CD4-positive, alpha-beta T cell treated with Interleukin-17A for 4 hours (primary cell): ENCODE measurements at regions not wholly inside any gene's neighbourhood (a gene's known extent, or its start where the extent isn't known, plus 50 kb on each side); places are given as distances from the start of the nearest gene placed in this dataset.

ENCODE experiments used
- DNase-seq: peaks from one replicate; pipeline ENCODE4 v3.0.0-alpha.2; 2020; ENCODE audit warnings: mixed read lengths

DNA sequence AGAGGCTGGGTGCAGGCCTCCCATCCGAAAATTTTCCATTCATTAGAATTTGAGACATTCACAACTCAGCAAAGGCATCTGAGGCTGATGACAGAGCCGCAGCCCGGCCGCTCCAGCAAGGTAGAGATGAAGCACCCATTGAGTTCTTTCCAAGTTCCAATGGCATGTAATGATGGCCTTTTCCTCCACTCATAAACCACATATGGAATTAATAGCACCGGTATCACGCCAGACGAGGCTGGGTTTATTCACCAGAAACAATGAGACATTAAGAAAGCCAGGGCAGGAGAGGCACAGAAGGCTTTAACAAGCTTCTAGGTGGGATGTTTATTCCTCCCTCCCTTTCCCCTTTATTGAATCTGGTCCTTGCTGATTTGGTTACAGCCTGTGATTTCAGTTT is 534.4 kb downstream of the MN1 start:
- no peak for DNase-seq

DNA sequence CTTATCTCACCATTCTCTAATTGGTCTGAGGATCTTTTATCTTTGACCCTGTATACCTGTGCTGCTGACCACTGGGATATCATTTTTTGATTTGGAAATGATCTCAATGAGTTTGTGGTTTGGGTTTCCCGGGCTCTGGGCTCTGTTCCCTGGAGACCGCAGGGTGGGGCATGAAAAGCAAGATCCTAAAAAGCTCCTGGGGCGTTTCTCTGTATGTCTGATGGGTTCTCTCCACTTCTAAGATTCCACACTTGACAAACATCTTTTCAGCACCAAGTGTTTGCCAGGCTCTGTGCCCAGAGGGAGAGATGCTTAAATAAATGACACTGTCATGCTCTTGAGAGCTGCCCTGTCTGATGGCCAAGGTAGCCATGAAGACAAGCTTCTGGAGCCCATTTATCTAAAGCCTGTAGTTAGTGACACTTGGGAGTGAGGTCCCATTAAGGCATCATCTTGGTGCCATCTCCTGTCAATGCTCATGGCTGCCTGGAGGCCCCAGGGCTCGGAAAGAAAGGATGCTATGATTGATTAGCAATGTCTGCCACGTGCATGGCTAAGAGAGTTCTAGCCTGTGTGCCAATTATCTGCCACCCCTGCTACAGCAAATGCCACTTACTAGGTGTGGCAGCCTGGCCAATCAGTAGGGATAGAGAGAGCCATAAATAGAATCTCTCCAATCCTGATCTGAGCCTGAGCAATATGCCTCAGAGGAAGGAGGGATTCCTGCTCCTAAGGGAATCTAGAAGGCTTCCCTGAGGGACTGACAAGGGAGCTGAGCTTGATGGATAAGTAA is 531.6 kb downstream of the MN1 start:
- no peak for DNase-seq

DNA sequence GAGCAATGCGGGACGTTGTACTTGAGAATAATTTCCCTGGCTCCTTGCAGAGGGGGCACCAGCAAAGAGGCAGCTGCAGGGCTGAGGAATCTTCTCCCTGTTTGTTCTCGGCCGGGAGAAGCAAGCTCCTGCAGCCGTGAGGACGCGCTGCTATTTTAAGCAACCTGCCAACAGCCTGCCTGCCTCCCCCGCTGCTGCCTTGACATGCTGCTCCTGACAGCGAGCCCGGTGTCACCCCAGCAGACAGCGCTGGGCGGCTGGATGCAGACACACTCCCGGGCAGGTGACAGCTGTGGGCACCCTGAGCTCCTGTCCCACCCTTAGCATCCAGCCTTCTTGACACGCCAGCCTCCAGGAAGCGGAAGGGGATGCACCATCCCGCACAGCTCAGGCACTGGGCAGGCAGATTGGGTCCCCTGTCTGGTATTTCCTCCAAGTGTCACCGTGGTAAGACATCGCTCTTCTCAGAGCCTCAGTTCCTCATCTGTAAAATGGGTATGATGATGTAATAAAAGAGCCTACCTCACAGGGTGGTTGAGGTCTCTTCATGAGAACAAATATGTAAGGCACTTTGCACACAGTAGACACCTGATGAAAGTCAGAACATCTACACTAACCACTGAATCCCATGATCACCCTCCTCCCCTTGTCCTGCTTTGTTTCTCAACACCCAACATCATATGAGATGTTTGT is 530.6 kb downstream of the MN1 start:
- no peak for DNase-seq

GRCh38 chr22:27273436-27273835 is 528.1 kb downstream of the MN1 start:
- DNase-seq = no peak

DNA sequence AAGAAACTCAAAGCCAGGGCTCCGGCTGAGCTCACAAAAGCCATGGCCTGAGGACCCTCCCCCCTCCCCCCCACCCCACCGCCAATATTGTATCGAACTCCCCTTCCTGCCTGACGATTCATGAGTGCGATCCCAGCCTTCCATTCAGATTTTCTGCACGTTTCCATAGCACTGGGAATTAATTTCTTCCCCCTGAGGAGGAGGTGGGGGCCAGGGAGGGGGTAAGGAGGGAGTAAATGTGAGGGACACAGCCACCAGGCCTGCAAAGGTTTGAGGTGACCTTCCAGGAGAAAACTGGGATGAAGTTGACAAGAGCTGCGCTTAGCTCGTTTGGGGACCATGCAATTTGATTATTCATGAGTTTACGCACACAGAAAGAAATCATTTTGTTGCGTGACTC is 527.7 kb downstream of the MN1 start:
- DNase-seq = no peak

DNA sequence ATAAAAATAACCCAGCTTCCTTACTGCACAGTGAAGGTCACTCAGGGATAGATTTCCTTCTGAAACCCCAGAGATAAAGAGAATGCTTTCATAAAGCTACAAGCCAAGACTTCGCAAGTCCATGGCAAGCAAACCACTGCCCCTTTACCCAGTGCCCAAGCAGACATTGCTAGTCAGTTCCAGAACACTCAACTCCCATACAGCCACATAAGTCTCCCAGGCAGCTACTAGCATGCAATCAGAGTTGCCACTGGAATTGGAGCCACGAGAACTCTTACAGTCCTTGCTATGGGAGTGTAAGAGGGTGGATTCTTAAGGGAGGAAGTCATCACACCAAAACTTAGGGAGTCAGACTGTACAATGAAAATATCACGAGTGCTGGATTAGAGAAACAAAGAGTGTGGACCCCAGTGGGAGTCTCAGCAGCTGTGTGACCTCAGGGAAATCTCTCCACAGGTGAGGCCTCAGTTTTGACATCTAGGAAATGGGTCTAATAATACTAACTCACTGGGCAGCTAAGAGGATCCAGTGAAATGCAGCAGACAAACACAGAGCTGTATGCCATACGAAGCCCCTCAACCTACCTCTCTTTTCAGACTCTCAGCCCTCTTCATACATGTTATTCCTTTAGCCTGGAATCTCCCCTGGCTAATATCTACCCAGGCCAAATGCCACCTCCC is 526.6 kb downstream of the MN1 start:
- no peak for DNase-seq

DNA sequence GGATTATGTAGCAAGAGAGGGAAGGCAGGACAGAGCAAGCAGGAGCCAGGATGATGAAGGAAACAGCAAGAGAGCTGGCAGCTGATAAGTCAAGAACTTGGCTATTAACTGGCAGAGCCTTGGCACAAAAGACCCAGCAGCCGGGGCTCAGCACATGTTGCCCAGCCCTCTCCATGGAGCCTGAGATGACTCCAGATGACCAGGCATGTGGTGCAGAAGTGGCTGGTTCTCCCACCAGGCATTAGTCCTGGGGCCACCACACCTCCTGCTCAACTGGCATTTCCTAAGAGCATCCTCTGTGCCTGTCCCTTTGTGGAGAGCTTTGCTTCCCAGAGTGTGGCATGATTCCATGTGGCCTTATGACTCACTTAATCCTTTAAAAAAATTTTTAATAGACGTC is 522.6 kb downstream of the MN1 start:
- DNase-seq = no peak

- DNase-seq = no peak
Observed at GRCh38 chr22:27283240-27283639, 518.3 kb downstream of the MN1 start.

GRCh38 chr22:27283714-27284113 is 517.8 kb downstream of the MN1 start:
- no peak for DNase-seq

GRCh38 chr22:27284324-27284723 is 517.2 kb downstream of the MN1 start:
- DNase-seq = no peak

GRCh38 chr22:27286711-27287110 is 514.8 kb downstream of the MN1 start:
- no peak for DNase-seq

- DNase-seq = no peak
Observed at GRCh38 chr22:27292542-27293299, 508.8 kb downstream of the MN1 start.

DNA sequence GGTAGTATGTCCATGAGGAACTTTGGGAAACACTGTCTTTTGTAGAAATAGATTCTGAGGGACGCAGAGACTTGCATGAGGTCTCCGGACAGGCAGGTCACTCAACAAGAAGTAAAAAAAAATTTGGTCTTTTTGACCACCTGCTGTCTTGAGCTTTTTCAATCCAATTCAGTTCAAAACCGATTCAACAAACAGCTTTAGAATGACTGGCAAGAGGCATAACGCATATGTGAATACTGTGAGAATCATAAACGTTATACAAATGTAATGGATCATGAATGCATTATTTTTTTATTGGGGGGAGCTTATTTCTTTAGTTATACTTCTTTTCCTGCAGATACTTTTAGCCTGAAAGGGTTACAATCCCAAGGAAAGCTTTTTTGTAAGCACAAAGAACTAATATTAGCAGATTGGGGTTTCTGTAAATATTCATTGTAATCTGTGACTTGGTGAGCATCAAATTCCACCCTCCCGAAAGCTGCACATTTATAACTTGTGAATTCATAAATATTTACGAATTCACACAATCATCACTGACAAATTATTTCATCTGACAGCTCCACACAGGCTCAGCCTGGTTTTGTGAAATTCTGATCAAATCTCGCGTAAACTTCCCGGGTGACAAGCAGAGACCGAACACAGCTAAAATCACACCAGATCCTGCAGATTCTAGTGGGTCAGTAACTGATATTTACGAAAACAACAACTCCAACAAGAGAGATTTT is 507.7 kb downstream of the MN1 start:
- DNase-seq = no peak

GRCh38 chr22:27295040-27295439 is 506.5 kb downstream of the MN1 start:
- DNase-seq = no peak

- DNase-seq = no peak
Observed at GRCh38 chr22:27295605-27296004, 506.0 kb downstream of the MN1 start.

GRCh38 chr22:27296091-27296675 is 505.4 kb downstream of the MN1 start:
- DNase-seq = no peak

DNA sequence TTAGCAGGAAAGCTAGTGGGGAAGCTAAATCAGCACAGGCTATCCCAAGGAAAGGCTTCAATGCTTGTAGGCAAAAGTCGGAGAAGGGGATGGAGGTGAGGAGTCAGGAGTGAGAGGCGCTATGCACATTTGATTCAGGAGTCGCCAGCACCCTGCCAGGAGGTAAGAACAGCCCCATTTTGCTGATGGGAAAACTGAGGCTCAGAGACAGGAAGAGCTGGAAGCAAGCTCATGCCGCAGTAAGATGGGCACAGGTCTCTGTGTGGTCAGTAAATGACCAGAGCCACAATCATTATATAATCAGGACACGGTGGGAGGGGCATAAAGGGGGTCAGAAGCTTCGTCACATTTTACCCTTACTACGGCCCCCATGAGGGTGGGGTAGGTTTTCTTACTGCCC is 504.4 kb downstream of the MN1 start:
- DNase-seq = no peak

DNA sequence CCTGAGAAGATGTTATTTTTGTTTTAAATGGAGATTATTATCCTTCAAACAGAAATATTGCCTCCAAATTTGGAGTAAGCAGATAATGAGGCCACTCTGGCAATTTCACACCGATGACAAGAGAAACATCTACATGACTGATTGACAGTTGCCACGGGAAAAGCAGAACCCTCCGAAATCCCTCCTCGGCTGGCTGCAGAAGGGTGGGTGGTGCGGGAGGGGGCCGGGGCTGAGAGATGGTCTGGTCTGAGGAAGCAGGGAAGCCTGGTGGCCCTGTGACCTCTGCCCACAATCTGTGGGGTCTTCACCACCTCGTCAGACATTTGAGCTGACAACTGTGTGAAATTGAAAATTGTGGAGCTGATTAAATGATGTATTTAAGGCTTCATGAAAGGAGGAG is 503.2 kb downstream of the MN1 start:
- no peak for DNase-seq

GRCh38 chr22:27298742-27299141 is 502.8 kb downstream of the MN1 start:
- no peak for DNase-seq

- DNase-seq = no peak
Observed at GRCh38 chr22:27299181-27300085, 502.1 kb downstream of the MN1 start.
